ENCODE measurements at regions not wholly inside any gene's neighbourhood (a gene's known extent, or its start where the extent isn't known, plus 50 kb on each side); places are given as distances from the start of the nearest gene placed in this dataset.

GRCh38 chr2:200041639-200042038 is 86.3 kb downstream of the MAIP1 start:
- H3K27me3 ChIP-seq (ENCODE audit: control insufficient read depth, insufficient read depth, low read length) = no peaks in the 10 kb centered on the region
- no peak for TF ChIP-seq CTCF (conservative IDR thresholded peaks at IDR 0.05 in 1 of 2, IDR thresholded peaks at IDR 0.05 in 1 of 2; ENCODE audit: low read depth in 1 of 2, low read length in 2 of 2)
- no peak for TF ChIP-seq EZH2 (IDR thresholded peaks at IDR 0.05; ENCODE audit: low read length, missing control alignments)
- no peak overlapping the region for H3K9ac ChIP-seq (ENCODE audit: insufficient read depth, low read length)
- H4K20me1 ChIP-seq (ENCODE audit: control insufficient read depth, extremely low read depth, insufficient read depth, low read length) = no peaks in the 10 kb centered on the region
- no peak overlapping the region for H3K4me3 ChIP-seq (replicated peaks in 1 of 4; ENCODE audit: control extremely low read depth in 1 of 4, insufficient read depth in 1 of 4, low read depth in 3 of 4, low read length in 4 of 4)
- H3K27ac ChIP-seq (ENCODE audit: insufficient read depth, low read length) = no peak overlapping the region
- DNase-seq (ENCODE audit: low read depth in 2 of 2) = no peak
- H3K79me2 ChIP-seq (ENCODE audit: control insufficient read depth, insufficient read depth, low read length) = no peaks in the 10 kb centered on the region
- no peaks in the 10 kb centered on the region for H3K36me3 ChIP-seq (ENCODE audit: control insufficient read depth, insufficient read depth, low read length)
- H3K4me2 ChIP-seq (ENCODE audit: extremely low read depth, insufficient read depth, low read length) = no peak overlapping the region
- no peaks in the 10 kb centered on the region for H3K9me3 ChIP-seq (ENCODE audit: control insufficient read depth, insufficient read depth, low read depth, low read length)
- peaks cover 21% of the 10 kb centered on the region for H3K4me1 ChIP-seq (ENCODE audit: control insufficient read depth, extremely low read depth, insufficient read depth, low read length)
- no peak overlapping the region for H2AFZ ChIP-seq (ENCODE audit: low read length)

GRCh38 chr2:200042102-200042735 is 86.8 kb downstream of the MAIP1 start:
- peak overlapping the region; percentile 36 for H3K27ac ChIP-seq (ENCODE audit: insufficient read depth, low read length)
- no peaks in the 10 kb centered on the region for H3K9me3 ChIP-seq (ENCODE audit: control insufficient read depth, insufficient read depth, low read depth, low read length)
- peaks cover 21% of the 10 kb centered on the region for H3K4me1 ChIP-seq (ENCODE audit: control insufficient read depth, extremely low read depth, insufficient read depth, low read length)
- no peak overlapping the region for H2AFZ ChIP-seq (ENCODE audit: low read length)
- peak; percentile 78 to 90 for DNase-seq (ENCODE audit: low read depth in 2 of 2)
- H3K4me3 ChIP-seq (replicated peaks in 1 of 4; ENCODE audit: control extremely low read depth in 1 of 4, insufficient read depth in 1 of 4, low read depth in 3 of 4, low read length in 4 of 4) = no peak overlapping the region
- H3K36me3 ChIP-seq (ENCODE audit: control insufficient read depth, insufficient read depth, low read length) = no peaks in the 10 kb centered on the region
- H3K27me3 ChIP-seq (ENCODE audit: control insufficient read depth, insufficient read depth, low read length) = no peaks in the 10 kb centered on the region
- H3K79me2 ChIP-seq (ENCODE audit: control insufficient read depth, insufficient read depth, low read length) = no peaks in the 10 kb centered on the region
- H3K4me2 ChIP-seq (ENCODE audit: extremely low read depth, insufficient read depth, low read length) = no peak overlapping the region
- H4K20me1 ChIP-seq (ENCODE audit: control insufficient read depth, extremely low read depth, insufficient read depth, low read length) = no peaks in the 10 kb centered on the region
- H3K9ac ChIP-seq (ENCODE audit: insufficient read depth, low read length) = no peak overlapping the region
- no peak for TF ChIP-seq CTCF (conservative IDR thresholded peaks at IDR 0.05 in 1 of 2, IDR thresholded peaks at IDR 0.05 in 1 of 2; ENCODE audit: low read depth in 1 of 2, low read length in 2 of 2)
- TF ChIP-seq EZH2 (IDR thresholded peaks at IDR 0.05; ENCODE audit: low read length, missing control alignments) = no peak

- Histone ChIP-seq H3K9me3 (ENCODE audit: control insufficient read depth, insufficient read depth, low read depth, low read length) (no peaks in the 10 kb centered on the region), H3K9ac (ENCODE audit: insufficient read depth, low read length) (no peak overlapping the region), H3K4me1 (ENCODE audit: control insufficient read depth, extremely low read depth, insufficient read depth, low read length) (peaks cover 21% of the 10 kb centered on the region), H3K4me2 (ENCODE audit: extremely low read depth, insufficient read depth, low read length) (peak overlapping the region; percentile 4), H3K27me3 (ENCODE audit: control insufficient read depth, insufficient read depth, low read length) (no peaks in the 10 kb centered on the region), H3K36me3 (ENCODE audit: control insufficient read depth, insufficient read depth, low read length) (no peaks in the 10 kb centered on the region), H3K4me3 (replicated peaks in 1 of 4; ENCODE audit: control extremely low read depth in 1 of 4, insufficient read depth in 1 of 4, low read depth in 3 of 4, low read length in 4 of 4) (no peak overlapping the region), H2AFZ (ENCODE audit: low read length) (no peak overlapping the region), H3K79me2 (ENCODE audit: control insufficient read depth, insufficient read depth, low read length) (no peaks in the 10 kb centered on the region), H3K27ac (ENCODE audit: insufficient read depth, low read length) (no peak overlapping the region), H4K20me1 (ENCODE audit: control insufficient read depth, extremely low read depth, insufficient read depth, low read length) (no peaks in the 10 kb centered on the region)
- TF ChIP-seq EZH2 (IDR thresholded peaks at IDR 0.05; ENCODE audit: low read length, missing control alignments) (no peak), CTCF (conservative IDR thresholded peaks at IDR 0.05 in 1 of 2, IDR thresholded peaks at IDR 0.05 in 1 of 2; ENCODE audit: low read depth in 1 of 2, low read length in 2 of 2) (no peak)
- DNase-seq (ENCODE audit: low read depth in 2 of 2) = peak; percentile 78 to 84
These were observed 87.6 kb downstream of the MAIP1 start for GRCh38 chr2:200042944-200043343.

Data from fibroblast of lung (primary cell).